ENCODE measurements at regions not wholly inside any gene's neighbourhood (a gene's known extent, or its start where the extent isn't known, plus 50 kb on each side); places are given as distances from the start of the nearest gene placed in this dataset.

DNA sequence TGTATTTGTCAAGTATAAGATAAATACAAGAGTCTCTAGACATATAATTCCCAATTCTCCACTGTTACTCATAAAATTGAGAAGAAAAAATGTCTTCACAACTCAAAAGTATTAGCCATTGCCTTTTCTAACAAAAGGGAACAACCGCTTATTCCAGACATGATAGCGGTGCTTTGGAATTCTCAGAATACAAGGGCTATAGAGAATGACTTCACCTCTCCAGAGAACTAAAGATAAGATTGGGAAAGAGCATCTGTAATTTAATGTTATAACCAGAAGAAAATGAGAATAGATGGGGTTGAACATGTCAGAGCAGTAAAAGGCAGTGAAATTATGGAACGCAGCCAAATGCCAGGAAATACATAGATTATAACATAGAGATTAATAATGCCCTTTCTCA is 730.8 kb downstream of the C6orf118 start:
- WGBS (ENCODE audit: low lambda C conversion rate): 11% methylated on average over 3 of the region's 3 CpGs
- CTCF ChIA-PET (ENCODE audit: low intra/inter-chr PET ratio, low total read pairs): no interaction called here
- H3K27me3 ChIP-seq (ENCODE audit: control insufficient read depth in 1 of 2, insufficient read depth in 2 of 2, low read length in 2 of 2): no peaks in the 10 kb centered on the region
- no peak overlapping the region for H3K4me3 ChIP-seq (replicated peaks in 1 of 3; ENCODE audit: insufficient read depth in 1 of 3, low read depth in 2 of 3, low read length in 3 of 3)
- FAIRE-seq (no peak), ATAC-seq (no peak), DNase-seq (ENCODE audit: low spot score) (no peak)
- BruUV-seq (replicated peaks): no TSS peak
- H3K36me3 ChIP-seq (replicated peaks in 1 of 2; ENCODE audit: control insufficient read depth in 1 of 2, insufficient read depth in 2 of 2, low read length in 2 of 2): no peaks in the 10 kb centered on the region
- H3K4me1 ChIP-seq (ENCODE audit: insufficient read depth, low read length): no peaks in the 10 kb centered on the region
- H2AFZ ChIP-seq (ENCODE audit: low read length): no peak overlapping the region
- intact Hi-C loops (cut with micrococcal nuclease; ENCODE audit: unreplicated experiment): no loop called here
- H3K27ac ChIP-seq (ENCODE audit: extremely low read length, insufficient read depth, low read length): no peak overlapping the region
- TF ChIP-seq CENPX (CRISPR knock-in tag; IDR thresholded peaks at IDR 0.05) (no peak), KDM5B (CRISPR knock-in tag; IDR thresholded peaks at IDR 0.05; ENCODE audit: borderline replicate concordance) (no peak), HNF4A (CRISPR knock-in tag; IDR thresholded peaks at IDR 0.05) (no peak), GABPB1 (CRISPR knock-in tag; IDR thresholded peaks at IDR 0.05) (no peak), ZC3H4 (CRISPR knock-in tag; IDR thresholded peaks at IDR 0.05; ENCODE audit: borderline replicate concordance) (no peak), EP300 (IDR thresholded peaks at IDR 0.05; ENCODE audit: low read depth in 2 of 2, low read length in 2 of 2) (no peak), EP300 (CRISPR knock-in tag; IDR thresholded peaks at IDR 0.05; ENCODE audit: borderline replicate concordance) (no peak), ZNF44 (CRISPR knock-in tag; IDR thresholded peaks at IDR 0.05) (no peak), HOXD1 (CRISPR knock-in tag; IDR thresholded peaks at IDR 0.05) (no peak), MED1 (CRISPR knock-in tag; IDR thresholded peaks at IDR 0.05) (no peak)
- TF ChIP-seq, protein P1, sequence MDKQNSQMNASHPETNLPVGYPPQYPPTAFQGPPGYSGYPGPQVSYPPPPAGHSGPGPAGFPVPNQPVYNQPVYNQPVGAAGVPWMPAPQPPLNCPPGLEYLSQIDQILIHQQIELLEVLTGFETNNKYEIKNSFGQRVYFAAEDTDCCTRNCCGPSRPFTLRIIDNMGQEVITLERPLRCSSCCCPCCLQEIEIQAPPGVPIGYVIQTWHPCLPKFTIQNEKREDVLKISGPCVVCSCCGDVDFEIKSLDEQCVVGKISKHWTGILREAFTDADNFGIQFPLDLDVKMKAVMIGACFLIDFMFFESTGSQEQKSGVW (CRISPR knock-in tag; IDR thresholded peaks at IDR 0.05; ENCODE audit: borderline replicate concordance): no peak
- TF ChIP-seq, protein P2, sequence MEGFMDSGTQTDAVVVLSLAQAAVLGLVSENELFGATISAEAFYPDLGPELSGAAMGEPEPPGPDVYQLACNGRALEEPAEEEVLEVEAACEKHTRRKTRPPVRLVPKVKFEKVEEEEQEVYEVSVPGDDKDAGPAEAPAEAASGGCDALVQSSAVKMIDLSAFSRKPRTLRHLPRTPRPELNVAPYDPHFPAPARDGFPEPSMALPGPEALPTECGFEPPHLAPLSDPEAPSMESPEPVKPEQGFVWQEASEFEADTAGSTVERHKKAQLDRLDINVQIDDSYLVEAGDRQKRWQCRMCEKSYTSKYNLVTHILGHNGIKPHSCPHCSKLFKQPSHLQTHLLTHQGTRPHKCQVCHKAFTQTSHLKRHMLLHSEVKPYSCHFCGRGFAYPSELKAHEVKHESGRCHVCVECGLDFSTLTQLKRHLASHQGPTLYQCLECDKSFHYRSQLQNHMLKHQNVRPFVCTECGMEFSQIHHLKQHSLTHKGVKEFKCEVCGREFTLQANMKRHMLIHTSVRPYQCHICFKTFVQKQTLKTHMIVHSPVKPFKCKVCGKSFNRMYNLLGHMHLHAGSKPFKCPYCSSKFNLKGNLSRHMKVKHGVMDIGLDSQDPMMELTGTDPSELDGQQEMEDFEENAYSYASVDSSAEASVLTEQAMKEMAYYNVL (CRISPR knock-in tag; IDR thresholded peaks at IDR 0.05; ENCODE audit: borderline replicate concordance): no peak
- H3K9ac ChIP-seq (ENCODE audit: insufficient read depth, low read depth, low read length): no peak overlapping the region
- in situ Hi-C loops (cut with HindIII; ENCODE audit: extremely low pct_ligation_motif_present, low pct_unique_long_range_greater_than_20kb): no loop called here
- no peak overlapping the region for H3K4me2 ChIP-seq (ENCODE audit: low read depth, low read length)
- peaks cover 98% of the 10 kb centered on the region for H3K9me3 ChIP-seq (ENCODE audit: low read length)
- H4K20me1 ChIP-seq (ENCODE audit: insufficient read depth, low read length): no peaks in the 10 kb centered on the region
- H3K79me2 ChIP-seq (ENCODE audit: insufficient read depth, low read length): no peaks in the 10 kb centered on the region
- POLR2A ChIA-PET: no interaction called here

Measured in HepG2 (cell line).